NCI-H2227 treated with DMSO at 0.1 percent for 48 hours (cell line): ENCODE measurements at regions not wholly inside any gene's neighbourhood (a gene's known extent, or its start where the extent isn't known, plus 50 kb on each side); places are given as distances from the start of the nearest gene placed in this dataset.
A peak's percentile ranks its signal among the peaks of the same experiment; 100 is the strongest.
"Not testable (repeated sequence)": the region's sequence is repeated elsewhere in the genome, so short reads cannot be mapped to it uniquely, and the experiment has no call there.

Experiments
- DNase-seq: peaks from one replicate; lab custom pipeline; 2025; lab: John Stamatoyannopoulos, UW

- DNase-seq = no peak
These were observed 136.7 kb downstream of the FGF10 start for GRCh38 chr5:44252545-44252944.

DNA sequence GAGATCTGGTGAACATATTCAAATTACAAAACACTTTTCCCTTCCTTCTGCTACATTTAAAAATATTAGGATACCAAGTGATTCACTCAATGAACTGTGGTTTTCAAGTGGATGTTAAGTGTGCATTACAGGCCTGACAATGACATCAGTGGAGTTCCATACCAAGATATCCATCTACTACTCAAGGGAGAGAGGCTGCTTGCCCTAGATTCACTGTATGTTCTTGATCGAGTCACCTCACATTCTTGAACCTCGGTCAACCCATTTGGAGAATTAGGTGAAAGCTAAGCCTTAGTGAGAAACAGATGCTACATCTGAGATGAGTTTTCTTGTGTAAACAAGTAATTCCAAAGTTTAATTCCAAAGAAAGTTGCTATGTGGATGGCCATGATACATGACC, 142.2 kb downstream of the FGF10 start:
- DNase-seq = no peak

GRCh38 chr5:44245935-44246334, 143.3 kb downstream of the FGF10 start:
- DNase-seq = no peak

DNA sequence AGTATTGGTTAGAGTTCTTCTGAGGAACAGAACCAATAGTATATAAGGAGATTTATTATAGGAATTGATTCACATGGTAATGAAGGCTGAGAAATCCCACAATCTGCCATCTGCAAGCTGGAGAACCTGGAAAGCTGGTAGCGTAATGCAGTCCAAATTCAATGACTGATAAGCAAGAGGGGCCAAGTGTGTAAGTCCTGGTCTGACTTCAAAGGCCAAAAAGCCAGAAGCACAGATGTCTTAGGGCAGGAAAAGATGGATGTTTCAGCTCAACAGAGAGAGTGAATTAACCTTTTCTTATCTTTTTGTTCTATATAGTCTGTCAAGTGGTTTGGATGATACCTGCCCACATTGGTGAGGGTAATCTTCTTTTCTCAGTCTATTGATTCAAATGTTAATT, 146.4 kb downstream of the FGF10 start:
- DNase-seq = no peak

DNA sequence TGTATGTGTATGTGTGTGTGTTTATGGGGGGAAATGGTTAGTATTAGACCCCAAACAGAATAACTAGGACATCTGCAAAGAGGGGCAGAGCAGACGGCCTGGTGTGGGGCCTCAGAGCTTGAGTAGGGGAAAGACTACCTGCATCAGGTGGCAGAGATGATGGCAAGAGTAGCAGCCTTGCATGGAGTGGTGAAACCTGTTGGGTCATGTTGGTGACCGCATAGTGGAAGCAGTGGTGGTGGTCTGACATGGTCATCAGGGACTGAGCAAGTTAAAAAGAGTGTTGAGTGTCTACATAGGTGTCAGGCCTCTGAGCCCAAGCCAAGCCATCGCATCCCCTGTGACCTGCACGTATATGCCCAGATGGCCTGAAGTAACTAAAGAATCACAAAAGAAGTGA, 153.2 kb downstream of the FGF10 start:
- DNase-seq = no peak

GRCh38 chr5:44233691-44234090, 155.5 kb downstream of the FGF10 start:
- no peak for DNase-seq

- no peak for DNase-seq
These were observed 163.7 kb downstream of the FGF10 start for GRCh38 chr5:44225231-44226160.

- no peak for DNase-seq
These were observed 189.8 kb downstream of the FGF10 start for GRCh38 chr5:44199408-44199807.

GRCh38 chr5:44189255-44189654, 200.0 kb downstream of the FGF10 start:
- DNase-seq = no peak

GRCh38 chr5:44187973-44188372, 201.2 kb downstream of the FGF10 start:
- DNase-seq = no peak

DNA sequence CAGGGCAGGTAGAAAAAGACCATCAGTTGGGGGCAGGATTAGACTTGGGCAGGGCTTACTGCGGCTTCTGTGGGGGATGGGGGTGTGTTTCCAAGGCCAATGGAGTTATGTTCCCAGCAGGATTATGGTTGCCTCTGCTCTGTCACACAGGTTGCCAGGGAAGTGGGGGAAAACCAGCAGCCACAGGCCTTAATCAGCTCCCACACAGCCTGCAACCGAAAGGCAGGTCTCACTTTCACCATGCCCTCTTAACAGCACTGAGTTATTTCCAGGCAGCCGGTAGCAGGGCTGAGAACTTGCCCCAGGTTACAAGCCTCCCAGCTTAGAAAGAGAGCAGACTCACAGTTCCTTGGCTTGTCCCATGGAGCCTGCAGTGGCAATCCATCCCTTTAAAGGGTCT, 205.5 kb downstream of the FGF10 start:
- no peak for DNase-seq

- no peak for DNase-seq
These were observed 205.9 kb downstream of the FGF10 start for GRCh38 chr5:44183312-44183711.

GRCh38 chr5:44178414-44178813, 210.8 kb downstream of the FGF10 start:
- no peak for DNase-seq

- no peak for DNase-seq
These were observed 221.7 kb downstream of the FGF10 start for GRCh38 chr5:44167540-44167939.

DNA sequence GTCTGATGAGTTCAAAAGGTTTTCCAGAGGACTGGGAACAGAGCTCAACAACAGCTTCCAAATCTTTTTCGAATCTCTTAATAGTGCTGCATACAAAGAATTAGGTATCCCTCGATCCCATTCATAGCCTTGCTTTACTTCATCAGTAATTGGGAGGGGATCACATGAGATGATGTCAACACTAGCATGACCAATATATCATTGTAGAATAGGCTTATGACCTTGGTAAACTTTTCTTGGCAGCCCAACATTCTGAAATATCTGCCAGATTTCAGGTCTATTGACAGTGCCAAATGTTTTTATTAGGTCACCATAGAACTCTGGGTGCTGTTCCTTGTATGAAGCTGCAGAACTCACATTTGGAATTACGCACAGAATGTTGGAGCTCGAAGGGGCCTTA, 228.9 kb downstream of the FGF10 start:
- DNase-seq = no peak

DNA sequence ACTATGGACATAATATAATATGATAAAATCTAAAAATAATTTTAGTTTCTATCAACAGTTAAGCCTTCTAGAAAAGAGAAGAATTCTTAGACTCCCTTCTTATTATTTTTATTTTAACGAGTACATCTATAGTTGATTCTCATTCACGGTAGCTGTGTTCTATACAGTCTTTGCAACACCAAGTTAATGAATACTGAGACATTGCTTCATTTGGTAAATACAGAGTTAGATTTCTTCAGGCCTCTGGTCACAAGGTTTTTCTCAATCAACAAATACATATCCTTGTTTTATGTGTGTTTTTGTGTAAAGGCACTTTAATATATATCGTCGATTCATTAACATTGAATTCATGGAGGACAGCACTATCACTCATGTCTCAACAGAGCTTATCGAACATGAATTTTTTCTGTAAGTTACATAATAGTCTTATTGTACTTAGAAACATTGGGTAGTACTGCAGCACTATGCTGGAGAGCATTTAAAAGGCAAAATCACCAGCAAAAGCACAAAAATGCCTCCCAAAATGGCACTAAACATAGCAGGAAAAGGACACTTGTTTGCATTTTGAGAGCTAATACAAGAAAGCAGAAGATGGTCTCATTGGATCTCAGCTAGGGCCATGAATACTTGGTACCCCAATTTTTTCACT, 239.0 kb downstream of the FGF10 start:
- DNase-seq = no peak

DNA sequence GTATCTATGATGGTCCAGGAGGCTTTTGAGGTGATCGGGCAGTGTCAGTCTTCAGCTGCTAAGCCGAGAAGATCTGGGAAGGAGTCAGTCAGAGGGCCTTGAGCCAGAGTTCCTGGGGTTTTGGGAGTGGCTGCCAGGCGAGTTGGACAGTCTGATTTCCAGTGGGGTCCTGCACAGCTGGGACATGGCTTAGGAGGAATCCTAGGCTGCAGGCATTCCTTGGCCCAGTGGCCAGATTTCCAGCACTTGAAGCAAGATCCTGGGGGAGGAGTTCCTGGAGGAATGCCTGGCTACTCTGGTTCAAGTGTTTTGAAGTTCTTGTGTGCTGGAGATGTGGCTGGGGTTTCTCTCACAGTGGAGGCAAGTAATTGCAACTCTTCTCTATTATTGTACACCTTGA, 271.3 kb downstream of the FGF10 start:
- DNase-seq = not testable (repeated sequence)

DNA sequence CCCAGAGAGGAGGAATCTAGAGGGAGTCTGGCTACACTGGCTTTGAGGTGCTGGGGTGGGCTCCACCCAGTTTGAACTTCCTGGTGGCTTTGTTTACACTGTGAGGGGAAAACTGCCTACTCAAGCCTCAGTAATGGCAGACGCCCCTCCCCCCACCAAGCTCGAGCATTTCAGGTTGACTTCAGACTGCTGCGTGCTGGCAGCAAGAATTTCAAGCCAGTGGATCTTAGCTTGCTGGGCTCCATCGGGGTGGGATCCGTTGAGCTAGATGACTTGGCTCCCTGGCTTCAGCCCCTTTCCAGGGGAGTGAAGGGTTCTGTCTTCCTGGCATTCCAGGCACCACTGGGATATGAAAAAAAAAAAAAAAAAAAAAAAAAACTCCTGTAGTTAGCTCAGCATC, 281.0 kb downstream of the FGF10 start:
- DNase-seq = not testable (repeated sequence)

DNA sequence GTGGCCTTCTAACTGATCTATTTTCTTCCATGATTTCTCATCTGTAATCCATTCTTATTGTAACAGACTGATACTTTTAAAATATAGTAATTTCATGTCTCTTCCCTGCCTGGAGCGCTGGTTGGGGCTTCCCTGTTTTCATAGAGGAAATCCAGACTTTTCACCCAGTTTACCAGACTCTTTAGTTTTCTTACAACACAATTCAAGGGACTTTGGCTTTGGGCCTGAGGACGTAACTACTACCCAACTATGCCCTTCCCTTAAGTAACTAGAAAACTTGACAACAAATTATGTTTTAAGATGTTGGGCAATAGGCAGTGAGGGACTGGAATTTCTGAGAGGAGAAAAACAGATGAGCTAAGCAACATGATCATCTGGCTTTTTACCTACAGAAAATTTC, 289.6 kb downstream of the FGF10 start:
- DNase-seq = no peak

DNA sequence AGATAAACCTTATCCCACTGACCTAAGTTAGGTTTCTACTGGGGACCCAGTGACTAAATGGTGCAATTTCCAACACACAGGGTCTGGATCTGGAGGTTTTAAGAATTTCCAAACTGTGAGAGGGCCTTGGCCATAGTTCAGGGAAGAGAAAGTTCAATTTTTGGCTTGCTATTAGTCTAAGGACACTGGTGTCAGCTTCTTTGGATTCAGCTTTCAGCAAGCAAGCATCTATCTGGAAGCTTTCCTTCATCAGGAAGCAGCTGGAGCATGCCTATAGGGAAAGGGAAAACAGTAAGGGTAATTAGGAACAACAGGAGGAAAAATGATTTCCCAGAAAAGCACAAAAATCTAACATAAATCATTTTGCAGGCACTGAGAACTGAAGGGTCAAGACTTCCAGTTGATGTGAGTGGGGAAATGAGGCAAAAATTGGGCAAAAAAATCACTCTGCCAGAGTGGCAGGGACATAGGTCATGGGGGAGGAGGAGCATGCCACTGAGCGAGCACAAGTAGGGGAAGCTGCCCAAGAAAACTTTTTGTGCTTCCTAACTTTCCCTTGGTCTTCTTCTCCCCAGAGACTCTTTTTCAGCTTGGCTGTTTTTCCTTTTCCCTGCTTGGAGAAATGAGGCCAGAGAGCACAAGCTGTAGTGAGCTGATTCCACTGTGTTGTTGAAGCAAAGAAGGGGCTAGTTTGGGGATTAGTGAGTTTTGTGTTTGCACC, 299.6 kb downstream of the FGF10 start:
- DNase-seq = no peak

DNA sequence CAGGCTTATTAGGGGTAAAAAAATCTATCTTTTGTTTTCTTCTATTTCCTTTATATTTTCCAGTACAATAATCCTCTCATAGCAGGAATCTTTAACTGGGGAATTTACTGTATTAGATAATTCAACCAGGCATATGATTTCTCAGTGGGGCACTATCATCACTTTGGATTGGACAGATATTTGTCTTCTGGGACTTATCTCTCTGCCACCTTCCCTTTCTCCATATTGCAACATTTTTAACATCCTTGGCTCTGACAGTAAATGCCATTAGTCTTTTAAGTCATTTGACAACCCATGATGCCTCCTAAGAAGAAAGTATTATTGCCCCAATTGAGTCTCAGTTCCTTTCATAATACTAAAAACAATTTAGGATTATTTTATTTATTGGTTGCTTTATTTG, 304.1 kb downstream of the FGF10 start:
- DNase-seq = no peak

- not testable (repeated sequence) for DNase-seq
These were observed 314.7 kb downstream of the FGF10 start for GRCh38 chr5:44074547-44074946.

- DNase-seq = peak; percentile 65
These were observed 337.6 kb downstream of the FGF10 start for GRCh38 chr5:44051591-44051990.
